HepG2 (cell line): ENCODE measurements at regions not wholly inside any gene's neighbourhood (a gene's known extent, or its start where the extent isn't known, plus 50 kb on each side); places are given as distances from the start of the nearest gene placed in this dataset.

Source experiments
- ATAC-seq: fragments of 200-7000 bp; cut with Tn5 transposase; 3 replicates; pipeline ENCODE4 v1.9.1; 2020; ENCODE audit warnings: mild to moderate bottlenecking, moderate library complexity
- BruUV-seq: library from RNA; stranded (reverse); fragments of 400-500 nt; replicated peaks from 2 replicates; lab custom pipeline; 2021; lab: Mats Ljungman, UMichigan
- CTCF ChIA-PET: fragments of 300-600 bp; formaldehyde crosslinking; extraction: SDS; loops from one replicate; lab custom pipeline; 2021; ENCODE audit warnings: low total read pairs, inconsistent platforms, low intra/inter-chr PET ratio; lab: Yijun Ruan, JAX
- POLR2A ChIA-PET: fragments of 350-600 bp; sonication (Branson Sonifier 250); formaldehyde crosslinking; loops from one replicate; lab custom pipeline; 2020; ENCODE audit warnings: antibody characterized with exemption, inconsistent platforms; lab: Yijun Ruan, JAX
- DNase-seq: peaks from one replicate; pipeline ENCODE4 v3.0.0-alpha.2; 2015; ENCODE audit warnings: low spot score
- FAIRE-seq: peaks from 3 replicates; lab custom pipeline; 2011; peaks lifted over from hg19 to GRCh38; lab: Jason Lieb, UNC
- H2AFZ ChIP-seq: one replicate; pipeline ENCODE4 v1.6.1; 2011; ENCODE audit warnings: low read length, inconsistent platforms
- H3K27ac ChIP-seq: fragments of 300-600 bp; 3 replicates; pipeline ENCODE4 v1.8.0; 2011; ENCODE audit warnings: mixed run types, mild to moderate bottlenecking, mixed read lengths, low read length, inconsistent platforms; ENCODE audit not compliant: insufficient read depth; ENCODE audit errors: extremely low read length
- H3K27me3 ChIP-seq, 2 experiments: fragments of 200-600 bp in 1 of 2; 2 replicates in 1 of 2; 3 replicates in 1 of 2; pipeline versions ENCODE4 v1.6.0 to v1.8.0; 2011; ENCODE audit warnings: low read length in 2 of 2, mild to moderate bottlenecking in 2 of 2, moderate library complexity in 2 of 2, inconsistent platforms in 1 of 2; ENCODE audit not compliant: insufficient read depth in 2 of 2, control insufficient read depth in 1 of 2
- H3K36me3 ChIP-seq, 2 experiments: fragments of 200-600 bp in 1 of 2; replicated peaks in 1 of 2; 2 replicates in 1 of 2; 3 replicates in 1 of 2; pipeline versions ENCODE4 v1.5.1 to v1.8.0; 2011; ENCODE audit warnings: low read length in 2 of 2, inconsistent platforms in 1 of 2; ENCODE audit not compliant: insufficient read depth in 2 of 2, control insufficient read depth in 1 of 2
- H3K4me1 ChIP-seq: 2 replicates; pipeline ENCODE4 v1.5.1; 2012; ENCODE audit warnings: low read length, inconsistent platforms; ENCODE audit not compliant: insufficient read depth
- H3K4me2 ChIP-seq: 2 replicates; pipeline ENCODE4 v1.6.0; 2011; ENCODE audit warnings: low read depth, low read length, inconsistent platforms
- H3K4me3 ChIP-seq, 3 experiments: fragments of 200-600 bp in 1 of 3; sonication (generic), shearing (Covaris generic) in 1 of 3; replicated peaks in 1 of 3; 2 replicates each; pipeline ENCODE4 v1.5.1; 2011 to 2016; ENCODE audit warnings: low read length in 3 of 3, inconsistent platforms in 2 of 3, low read depth in 2 of 3, mild to moderate bottlenecking in 2 of 3, control low read depth in 1 of 3, mixed read lengths in 1 of 3; ENCODE audit not compliant: insufficient read depth in 1 of 3
- H3K79me2 ChIP-seq: one replicate; pipeline ENCODE4 v1.6.1; 2011; ENCODE audit warnings: low read length, inconsistent platforms; ENCODE audit not compliant: insufficient read depth
- H3K9ac ChIP-seq: 2 replicates; pipeline ENCODE4 v1.6.0; 2011; ENCODE audit warnings: mild to moderate bottlenecking, low read depth, low read length, inconsistent platforms; ENCODE audit not compliant: insufficient read depth
- H3K9me3 ChIP-seq: 2 replicates; pipeline ENCODE4 v1.5.1; 2012; ENCODE audit warnings: mild to moderate bottlenecking, low read length
- H4K20me1 ChIP-seq: 2 replicates; pipeline ENCODE4 v1.6.0; 2011; ENCODE audit warnings: inconsistent platforms, mild to moderate bottlenecking, low read length, moderate library complexity; ENCODE audit not compliant: insufficient read depth
- AHR ChIP-seq: IDR thresholded peaks from 2 replicates; pipeline ENCODE4 v1.6.1; 2018; ENCODE audit warnings: missing genetic modification reagents, missing compliant biosample characterization
- CREM ChIP-seq, 2 experiments: sonication (generic) in 1 of 2; formaldehyde crosslinking in 1 of 2; IDR thresholded peaks; 2 replicates each; pipeline versions ENCODE4 v1.4.0 to v1.6.1; 2016 to 2020; ENCODE audit warnings: antibody characterized with exemption in 1 of 2, mild to moderate bottlenecking in 1 of 2, missing genetic modification reagents in 1 of 2
- HIC2 ChIP-seq: sonication (generic); formaldehyde crosslinking; IDR thresholded peaks from 2 replicates; pipeline ENCODE4 v1.9.0; 2022; ENCODE audit warnings: low read depth, missing genetic modification reagents
- HOMEZ ChIP-seq: IDR thresholded peaks from 2 replicates; pipeline ENCODE4 v1.6.1; 2016; ENCODE audit warnings: low read depth
- MXI1 ChIP-seq: IDR thresholded peaks from 3 replicates; pipeline ENCODE4 v1.6.1; 2012; ENCODE audit warnings: low read depth, low read length, inconsistent platforms, borderline replicate concordance
- NFYB ChIP-seq: sonication (generic); formaldehyde crosslinking; IDR thresholded peaks from 2 replicates; pipeline ENCODE4 v1.4.0; 2020; ENCODE audit warnings: missing genetic modification reagents
- PHF5A ChIP-seq: IDR thresholded peaks from one replicate; pipeline ENCODE4 v1.6.1; 2018; ENCODE audit warnings: low read depth, missing genetic modification reagents; ENCODE audit not compliant: unreplicated experiment
- SMARCE1 ChIP-seq: fragments of 450-650 bp; IDR thresholded peaks from 2 replicates; pipeline ENCODE4 v1.6.1; 2017; ENCODE audit warnings: borderline replicate concordance
- ZNF292 ChIP-seq: sonication (generic); formaldehyde crosslinking; IDR thresholded peaks from 2 replicates; pipeline ENCODE4 v1.8.1; 2022; ENCODE audit warnings: mild to moderate bottlenecking, low read depth, missing genetic modification reagents, borderline replicate concordance
- ZNF432 ChIP-seq: sonication (generic); formaldehyde crosslinking; IDR thresholded peaks from 2 replicates; pipeline ENCODE4 v1.5.0; 2020; ENCODE audit warnings: missing genetic modification reagents, mild to moderate bottlenecking, borderline replicate concordance
- ZNF563 ChIP-seq: sonication (generic); formaldehyde crosslinking; IDR thresholded peaks from 2 replicates; pipeline ENCODE4 v1.8.0; 2022; ENCODE audit warnings: mild to moderate bottlenecking, moderate library complexity, missing genetic modification reagents
- ZNF569 ChIP-seq: sonication (generic); formaldehyde crosslinking; IDR thresholded peaks from 2 replicates; pipeline ENCODE4 v1.5.0; 2020; ENCODE audit warnings: mild to moderate bottlenecking, missing genetic modification reagents, moderate library complexity, borderline replicate concordance
- ZSCAN22 ChIP-seq: sonication (generic); formaldehyde crosslinking; IDR thresholded peaks from 2 replicates; pipeline ENCODE4 v1.4.0; 2020; ENCODE audit warnings: mild to moderate bottlenecking, missing genetic modification reagents
- WGBS: methylation state at CpG from one replicate; pipeline ENCODE4 v1.1.6; 2017; ENCODE audit warnings: low lambda C conversion rate; 5-methylcytosine and 5-hydroxymethylcytosine counted together
- in situ Hi-C: cut with HindIII; loops from 2 replicates; pipeline ENCODE4 v1.10.0; 2017; ENCODE audit warnings: low pct_unique_long_range_greater_than_20kb; ENCODE audit not compliant: extremely low pct_ligation_motif_present
- intact Hi-C: fragments of 100-400 bp; cut with micrococcal nuclease; formaldehyde crosslinking; loops from one replicate; pipeline ENCODE4 v1.10.0; 2022; ENCODE audit not compliant: unreplicated experiment
- TF ChIP-seq, protein P1 (sequence below): sonication (generic); formaldehyde crosslinking; IDR thresholded peaks from 2 replicates; pipeline ENCODE4 v1.4.0; 2020; ENCODE audit warnings: missing genetic modification reagents, borderline replicate concordance
- TF ChIP-seq, protein P2 (sequence below): sonication (generic); formaldehyde crosslinking; IDR thresholded peaks from 2 replicates; pipeline ENCODE4 v1.4.0; 2020; ENCODE audit warnings: mild to moderate bottlenecking, missing genetic modification reagents

DNA sequence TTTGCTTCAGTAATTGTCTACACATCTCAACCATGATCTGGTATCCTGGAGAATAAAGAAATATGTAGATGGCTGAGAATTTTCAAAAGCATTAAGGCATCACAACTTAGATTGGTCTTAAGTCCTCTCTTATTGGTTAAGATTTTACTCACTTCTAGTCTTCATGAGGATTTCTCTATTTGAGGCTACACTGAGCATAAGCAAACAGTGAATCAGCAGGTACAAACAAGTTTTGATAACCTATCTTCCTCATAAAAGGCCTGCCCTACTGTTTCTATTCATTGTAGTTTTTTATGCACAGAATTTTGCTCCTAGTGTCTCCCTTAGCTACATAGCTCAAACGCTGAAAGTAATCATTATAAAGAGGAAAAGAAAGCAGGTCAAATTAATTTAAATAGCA lies 460.7 kb upstream of the RPS6KA3 start (continued):
- TF ChIP-seq, protein P1, sequence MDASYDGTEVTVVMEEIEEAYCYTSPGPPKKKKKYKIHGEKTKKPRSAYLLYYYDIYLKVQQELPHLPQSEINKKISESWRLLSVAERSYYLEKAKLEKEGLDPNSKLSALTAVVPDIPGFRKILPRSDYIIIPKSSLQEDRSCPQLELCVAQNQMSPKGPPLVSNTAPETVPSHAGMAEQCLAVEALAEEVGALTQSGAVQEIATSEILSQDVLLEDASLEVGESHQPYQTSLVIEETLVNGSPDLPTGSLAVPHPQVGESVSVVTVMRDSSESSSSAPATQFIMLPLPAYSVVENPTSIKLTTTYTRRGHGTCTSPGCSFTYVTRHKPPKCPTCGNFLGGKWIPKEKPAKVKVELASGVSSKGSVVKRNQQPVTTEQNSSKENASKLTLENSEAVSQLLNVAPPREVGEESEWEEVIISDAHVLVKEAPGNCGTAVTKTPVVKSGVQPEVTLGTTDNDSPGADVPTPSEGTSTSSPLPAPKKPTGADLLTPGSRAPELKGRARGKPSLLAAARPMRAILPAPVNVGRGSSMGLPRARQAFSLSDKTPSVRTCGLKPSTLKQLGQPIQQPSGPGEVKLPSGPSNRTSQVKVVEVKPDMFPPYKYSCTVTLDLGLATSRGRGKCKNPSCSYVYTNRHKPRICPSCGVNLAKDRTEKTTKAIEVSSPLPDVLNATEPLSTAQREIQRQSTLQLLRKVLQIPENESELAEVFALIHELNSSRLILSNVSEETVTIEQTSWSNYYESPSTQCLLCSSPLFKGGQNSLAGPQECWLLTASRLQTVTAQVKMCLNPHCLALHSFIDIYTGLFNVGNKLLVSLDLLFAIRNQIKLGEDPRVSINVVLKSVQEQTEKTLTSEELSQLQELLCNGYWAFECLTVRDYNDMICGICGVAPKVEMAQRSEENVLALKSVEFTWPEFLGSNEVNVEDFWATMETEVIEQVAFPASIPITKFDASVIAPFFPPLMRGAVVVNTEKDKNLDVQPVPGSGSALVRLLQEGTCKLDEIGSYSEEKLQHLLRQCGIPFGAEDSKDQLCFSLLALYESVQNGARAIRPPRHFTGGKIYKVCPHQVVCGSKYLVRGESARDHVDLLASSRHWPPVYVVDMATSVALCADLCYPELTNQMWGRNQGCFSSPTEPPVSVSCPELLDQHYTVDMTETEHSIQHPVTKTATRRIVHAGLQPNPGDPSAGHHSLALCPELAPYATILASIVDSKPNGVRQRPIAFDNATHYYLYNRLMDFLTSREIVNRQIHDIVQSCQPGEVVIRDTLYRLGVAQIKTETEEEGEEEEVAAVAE (CRISPR knock-in tag), result no peak
- TF ChIP-seq SMARCE1 (no peak), ZNF292 (CRISPR knock-in tag) (no peak), CREM (IDR thresholded peaks at IDR 0.05) (no peak), CREM (CRISPR knock-in tag; IDR thresholded peaks at IDR 0.05) (no peak)

- FAIRE-seq, result no peak
- Histone ChIP-seq H3K4me1 (0 out of 2 replicates have a peak, but pooled peaks cover 5% of the 10 kb centered on the region), H4K20me1 (no peaks in the 10 kb centered on the region), H3K79me2 (no peaks in the 10 kb centered on the region), H3K4me3 (no peak overlapping the region), H3K9ac (no peak overlapping the region), H3K9me3 (no peaks in the 10 kb centered on the region), H3K27me3 (no peaks in the 10 kb centered on the region), H3K27ac (no peak overlapping the region), H3K36me3 (no peaks in the 10 kb centered on the region), H2AFZ (no peak overlapping the region), H3K4me2 (no peak overlapping the region)
- ATAC-seq, result peak; percentile 69
- in situ Hi-C loops (no loop called here), intact Hi-C loops (no loop called here)
- no peak for DNase-seq
- ChIA-PET POLR2A (no interaction called here), CTCF (no interaction called here)
- BruUV-seq, result no TSS peak
- 0% methylated on average over 2 of the region's 2 CpGs for WGBS
- TF ChIP-seq AHR (CRISPR knock-in tag) (no peak), ZNF569 (no peak), ZSCAN22 (CRISPR knock-in tag) (no peak), MXI1 (no peak), PHF5A (CRISPR knock-in tag) (no peak), HOMEZ (CRISPR knock-in tag) (no peak), ZNF563 (CRISPR knock-in tag) (no peak), ZNF432 (CRISPR knock-in tag) (no peak), NFYB (CRISPR knock-in tag) (no peak), HIC2 (no peak)
- TF ChIP-seq, protein P2, sequence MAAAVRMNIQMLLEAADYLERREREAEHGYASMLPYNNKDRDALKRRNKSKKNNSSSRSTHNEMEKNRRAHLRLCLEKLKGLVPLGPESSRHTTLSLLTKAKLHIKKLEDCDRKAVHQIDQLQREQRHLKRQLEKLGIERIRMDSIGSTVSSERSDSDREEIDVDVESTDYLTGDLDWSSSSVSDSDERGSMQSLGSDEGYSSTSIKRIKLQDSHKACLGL, result no peak
Observed at GRCh38 chrX:20720954-20721626, 454.4 kb upstream of the RPS6KA3 start.
